ENCODE measurements at regions not wholly inside any gene's neighbourhood (a gene's known extent, or its start where the extent isn't known, plus 50 kb on each side); places are given as distances from the start of the nearest gene placed in this dataset.
"Not testable (repeated sequence)": the region's sequence is repeated elsewhere in the genome, so short reads cannot be mapped to it uniquely, and the experiment has no call there.

DNA sequence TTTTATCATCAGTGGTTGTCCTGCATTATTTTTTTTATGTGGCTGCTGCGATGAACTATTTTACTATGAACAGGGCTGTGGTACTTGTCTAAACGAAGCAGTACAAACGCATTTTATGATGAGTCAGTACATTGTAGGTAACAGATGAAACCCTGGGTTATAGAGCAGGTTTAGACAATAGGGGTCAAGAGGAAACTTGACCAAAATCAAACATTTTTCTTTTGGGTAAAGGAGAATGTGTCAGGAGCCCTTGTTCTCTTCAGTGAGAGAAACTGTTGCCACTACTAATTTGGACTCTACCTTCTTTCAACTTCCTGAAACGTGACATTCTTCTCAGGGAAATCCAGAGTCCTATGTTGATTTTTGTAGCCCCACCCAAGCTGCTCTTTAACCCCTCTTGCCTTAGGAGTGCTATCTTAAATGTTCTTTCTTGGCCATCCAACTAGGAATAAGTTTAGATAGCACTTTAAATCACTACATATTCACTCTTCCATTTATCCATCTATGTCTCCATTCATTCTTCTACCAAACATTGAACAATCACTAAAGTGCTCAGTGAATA is 415.8 kb upstream of the NR3C2 start:
- no peak overlapping the region for H3K4me3 Mint-ChIP-seq
- H3K36me3 Mint-ChIP-seq (ENCODE audit: low read depth): no peaks in the 10 kb centered on the region
- intact Hi-C loops (cut with micrococcal nuclease): no loop called here
- H3K27me3 Mint-ChIP-seq: no peaks in the 10 kb centered on the region
- DNase-seq: no peak
- no peaks in the 10 kb centered on the region for H3K4me1 Mint-ChIP-seq
- no peaks in the 10 kb centered on the region for H3K9me3 Mint-ChIP-seq
- H3K27ac Mint-ChIP-seq: no peak overlapping the region

DNA sequence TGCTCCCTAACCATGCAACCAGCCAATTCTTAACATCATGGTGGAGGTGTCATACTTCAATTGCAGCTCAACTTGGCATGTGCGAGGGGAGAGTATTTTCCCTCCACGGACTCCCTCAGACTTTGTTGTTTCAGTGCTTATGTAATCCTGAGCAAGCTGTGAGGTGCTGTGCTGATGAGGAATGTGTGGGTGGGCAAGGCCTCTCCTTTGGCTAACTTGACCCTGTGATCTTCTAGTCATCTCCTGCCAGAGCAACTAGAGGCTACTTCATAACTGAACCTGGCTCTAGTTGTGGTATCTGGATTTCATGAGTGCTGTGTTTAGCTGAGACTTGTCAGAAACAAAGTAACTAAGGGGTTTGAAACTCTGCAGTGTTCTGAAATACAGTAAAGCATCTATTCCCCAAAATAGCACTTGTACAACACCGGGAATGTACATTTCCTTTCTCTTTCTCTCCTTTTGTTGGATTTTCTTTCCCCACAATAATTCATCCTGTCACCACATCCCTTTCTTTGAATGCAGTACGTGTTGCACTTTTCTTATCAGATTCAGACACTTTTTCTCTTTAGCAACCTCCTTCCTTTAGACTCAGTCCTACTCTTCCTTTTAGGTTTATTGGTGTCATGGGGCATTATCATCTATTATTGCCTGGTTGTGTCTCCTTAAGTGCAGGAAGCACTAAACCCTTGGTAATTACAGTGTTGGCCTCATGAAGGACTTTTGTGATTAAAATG is 415.2 kb upstream of the NR3C2 start:
- no peak for DNase-seq
- Mint-ChIP-seq H3K27me3 (no peaks in the 10 kb centered on the region), H3K36me3 (ENCODE audit: low read depth) (no peaks in the 10 kb centered on the region), H3K4me1 (no peaks in the 10 kb centered on the region), H3K9me3 (no peaks in the 10 kb centered on the region), H3K27ac (no peak overlapping the region), H3K4me3 (no peak overlapping the region)
- intact Hi-C loops (cut with micrococcal nuclease): no loop called here

DNA sequence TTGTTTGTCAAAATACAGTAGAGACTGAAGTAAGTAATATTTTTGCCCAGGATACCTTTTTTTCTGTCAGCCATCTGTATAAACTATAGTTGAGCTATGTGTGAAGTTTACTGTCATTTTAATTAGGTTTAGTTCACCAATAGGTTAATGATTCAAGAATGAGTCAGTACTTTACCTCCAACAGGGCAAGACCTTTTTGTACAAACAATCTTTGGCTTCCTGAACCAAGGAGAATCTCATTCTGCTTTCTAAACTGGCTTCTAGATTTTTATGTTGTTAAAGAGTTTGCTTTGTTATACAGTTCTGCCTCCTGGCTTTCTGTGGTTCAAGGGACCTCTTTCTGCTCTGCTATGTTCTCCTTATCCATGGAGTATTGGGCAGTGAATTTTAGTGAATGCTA is 412.0 kb upstream of the NR3C2 start:
- H3K27me3 Mint-ChIP-seq: no peaks in the 10 kb centered on the region

DNA sequence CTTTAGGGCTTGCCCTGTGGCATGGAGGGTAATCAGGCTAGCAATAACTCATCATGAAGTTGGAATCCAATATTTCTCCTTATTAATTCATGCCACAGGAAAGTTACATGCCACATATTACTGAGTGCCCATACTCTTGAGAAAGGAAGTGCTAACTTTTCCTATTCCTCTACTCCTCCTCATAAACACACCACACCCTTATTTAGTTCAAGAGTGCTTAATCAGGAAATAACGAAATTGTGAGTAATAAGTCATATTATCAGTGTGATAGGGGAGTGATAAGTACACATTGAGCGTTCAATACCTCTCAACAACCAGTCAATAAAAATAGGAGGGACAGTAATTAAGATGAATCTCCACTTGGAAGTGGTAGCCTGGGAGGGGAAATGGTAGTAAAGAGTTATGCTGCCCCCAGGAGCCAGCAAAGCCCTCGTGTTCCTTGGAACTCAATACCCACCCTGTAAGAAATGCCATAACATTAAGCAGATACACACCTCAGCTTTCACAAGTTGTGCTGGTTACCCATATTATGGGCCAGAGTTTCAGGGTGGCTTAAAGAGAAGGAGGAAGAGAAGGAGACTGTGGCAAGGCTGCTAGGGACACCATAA is 410.0 kb upstream of the NR3C2 start:
- H3K36me3 Mint-ChIP-seq (ENCODE audit: low read depth): no peaks in the 10 kb centered on the region
- H3K27ac Mint-ChIP-seq: no peak overlapping the region
- DNase-seq: no peak
- no peaks in the 10 kb centered on the region for H3K4me1 Mint-ChIP-seq
- intact Hi-C loops (cut with micrococcal nuclease): no loop called here
- no peak overlapping the region for H3K4me3 Mint-ChIP-seq
- H3K27me3 Mint-ChIP-seq: no peaks in the 10 kb centered on the region
- no peaks in the 10 kb centered on the region for H3K9me3 Mint-ChIP-seq

More for the DNA sequence above, 412.0 kb upstream of the NR3C2 start:
- intact Hi-C loops (cut with micrococcal nuclease): no loop called here
- Mint-ChIP-seq H3K4me3 (no peak overlapping the region), H3K9me3 (no peaks in the 10 kb centered on the region), H3K36me3 (ENCODE audit: low read depth) (no peaks in the 10 kb centered on the region), H3K27ac (no peak overlapping the region), H3K4me1 (no peaks in the 10 kb centered on the region)
- no peak for DNase-seq

DNA sequence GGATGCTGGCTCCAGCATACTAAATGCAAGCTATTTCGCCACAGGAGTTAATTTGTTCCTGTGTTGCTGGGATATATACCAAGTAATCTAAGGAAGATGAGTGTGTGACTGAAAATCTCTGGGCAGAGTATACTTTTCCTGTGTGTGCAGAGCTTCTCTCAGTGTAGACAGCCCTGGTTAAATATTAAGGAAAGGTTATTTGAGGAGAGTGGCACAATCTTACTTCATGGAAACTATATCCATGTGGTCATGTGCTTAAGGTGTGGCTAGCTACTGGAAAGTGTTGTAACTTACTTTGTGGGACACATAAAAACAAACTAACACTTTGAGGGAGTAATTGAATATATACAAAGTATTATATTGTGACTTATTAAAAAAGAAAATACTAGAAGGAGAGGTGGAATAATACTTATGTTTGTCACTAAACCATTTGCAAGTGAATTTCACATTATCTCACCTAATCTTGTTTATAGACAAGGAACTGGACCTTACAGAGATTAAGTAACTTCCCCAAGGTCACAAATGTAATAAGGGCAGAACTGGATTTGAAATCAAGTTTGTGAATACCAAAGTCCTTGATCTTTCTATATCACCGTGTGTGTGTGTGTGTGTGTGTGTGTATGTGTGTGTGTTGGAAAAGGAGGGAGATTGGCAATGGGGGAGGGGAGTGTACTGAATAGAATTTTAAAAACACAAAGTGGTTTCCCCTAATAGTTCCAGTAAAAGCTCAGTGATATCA is 408.2 kb upstream of the NR3C2 start:
- H3K27ac Mint-ChIP-seq: no peak overlapping the region
- no peaks in the 10 kb centered on the region for H3K4me1 Mint-ChIP-seq
- no peak for DNase-seq
- H3K36me3 Mint-ChIP-seq (ENCODE audit: low read depth): no peaks in the 10 kb centered on the region
- intact Hi-C loops (cut with micrococcal nuclease): no loop called here
- H3K9me3 Mint-ChIP-seq: no peaks in the 10 kb centered on the region
- H3K27me3 Mint-ChIP-seq: no peaks in the 10 kb centered on the region
- no peak overlapping the region for H3K4me3 Mint-ChIP-seq

DNA sequence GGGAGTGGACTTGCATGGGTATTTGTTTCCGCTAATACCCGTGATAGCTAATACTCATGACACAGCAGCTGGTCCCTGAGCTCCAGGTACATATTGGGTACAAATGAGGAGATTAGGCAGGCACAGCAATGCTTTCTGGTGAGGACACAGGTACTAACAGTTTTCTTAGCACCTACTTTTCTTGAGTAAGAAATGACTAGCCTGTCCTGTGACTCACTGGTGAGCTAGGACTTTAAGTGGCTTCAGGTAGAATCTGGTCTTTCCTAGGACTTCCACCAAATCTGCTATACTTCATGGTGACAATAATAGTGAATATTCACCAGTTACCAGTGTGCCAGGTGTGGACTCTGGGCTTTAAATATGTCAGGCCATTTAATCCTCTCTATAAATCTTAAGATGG is 407.4 kb upstream of the NR3C2 start:
- H3K4me1 Mint-ChIP-seq: no peaks in the 10 kb centered on the region
- no peak overlapping the region for H3K27ac Mint-ChIP-seq
- intact Hi-C loops (cut with micrococcal nuclease): no loop called here
- no peak for DNase-seq
- no peaks in the 10 kb centered on the region for H3K9me3 Mint-ChIP-seq
- H3K27me3 Mint-ChIP-seq: no peaks in the 10 kb centered on the region
- H3K36me3 Mint-ChIP-seq (ENCODE audit: low read depth): no peaks in the 10 kb centered on the region
- H3K4me3 Mint-ChIP-seq: no peak overlapping the region

DNA sequence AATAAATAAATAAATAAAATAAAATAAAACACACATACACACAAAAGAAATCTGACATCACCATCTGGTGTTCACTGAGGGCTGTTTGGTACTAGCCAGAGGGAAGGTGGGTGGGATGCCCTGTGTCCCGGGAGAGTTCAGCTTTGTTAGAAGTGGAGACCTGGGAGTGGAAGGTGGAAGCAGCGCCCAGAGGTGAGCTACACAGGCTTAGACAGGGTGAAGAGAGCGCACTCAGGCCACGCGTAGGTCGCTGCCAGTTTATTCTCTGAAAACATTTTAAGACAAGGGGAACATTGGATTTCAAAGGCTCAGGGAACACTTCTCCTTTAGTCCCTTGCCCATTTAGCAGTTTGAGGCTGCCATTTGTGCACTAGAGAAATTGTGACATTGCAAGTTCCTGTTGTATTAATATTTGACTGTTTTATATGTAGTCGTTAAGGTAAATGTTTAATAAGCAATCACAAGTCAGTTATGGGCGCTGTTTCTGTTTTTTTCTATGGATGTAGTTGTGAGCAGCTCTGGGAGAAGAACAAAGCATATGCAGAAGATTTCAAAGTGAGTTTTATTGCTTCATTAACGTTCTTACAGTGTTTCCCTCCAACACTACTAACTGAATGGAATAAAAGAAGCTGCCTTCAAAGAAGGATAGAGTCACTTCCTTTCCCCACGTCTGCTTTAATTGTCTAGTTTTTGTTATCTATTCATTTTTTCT is 405.5 kb upstream of the NR3C2 start:
- intact Hi-C loops (cut with micrococcal nuclease): no loop called here
- Mint-ChIP-seq H3K4me1 (no peaks in the 10 kb centered on the region), H3K9me3 (no peaks in the 10 kb centered on the region), H3K4me3 (no peak overlapping the region), H3K36me3 (ENCODE audit: low read depth) (no peaks in the 10 kb centered on the region), H3K27me3 (no peaks in the 10 kb centered on the region), H3K27ac (no peak overlapping the region)
- no peak for DNase-seq

DNA sequence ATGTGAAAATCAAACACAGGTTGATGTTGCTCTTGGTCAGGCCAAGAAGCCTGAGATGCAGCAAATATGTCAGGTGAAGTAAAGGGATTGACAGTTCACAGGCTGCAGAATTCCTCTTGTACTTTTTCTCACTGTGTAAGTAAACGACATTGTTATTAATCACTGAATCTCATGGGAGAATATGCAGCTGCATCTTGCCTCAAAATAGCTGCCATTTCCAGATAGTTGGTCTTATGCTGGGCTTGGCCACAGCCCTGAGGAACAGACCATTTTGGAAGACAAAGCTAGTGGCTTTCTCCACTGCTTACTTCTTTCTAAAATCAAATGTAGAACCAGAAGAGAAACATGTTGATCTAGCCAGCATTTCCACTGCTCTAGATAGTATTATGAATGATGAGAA is 403.4 kb upstream of the NR3C2 start:
- H3K4me3 Mint-ChIP-seq: no peak overlapping the region
- no peak for DNase-seq
- intact Hi-C loops (cut with micrococcal nuclease): no loop called here
- no peaks in the 10 kb centered on the region for H3K4me1 Mint-ChIP-seq
- no peaks in the 10 kb centered on the region for H3K36me3 Mint-ChIP-seq (ENCODE audit: low read depth)
- no peaks in the 10 kb centered on the region for H3K9me3 Mint-ChIP-seq
- no peaks in the 10 kb centered on the region for H3K27me3 Mint-ChIP-seq
- H3K27ac Mint-ChIP-seq: no peak overlapping the region

DNA sequence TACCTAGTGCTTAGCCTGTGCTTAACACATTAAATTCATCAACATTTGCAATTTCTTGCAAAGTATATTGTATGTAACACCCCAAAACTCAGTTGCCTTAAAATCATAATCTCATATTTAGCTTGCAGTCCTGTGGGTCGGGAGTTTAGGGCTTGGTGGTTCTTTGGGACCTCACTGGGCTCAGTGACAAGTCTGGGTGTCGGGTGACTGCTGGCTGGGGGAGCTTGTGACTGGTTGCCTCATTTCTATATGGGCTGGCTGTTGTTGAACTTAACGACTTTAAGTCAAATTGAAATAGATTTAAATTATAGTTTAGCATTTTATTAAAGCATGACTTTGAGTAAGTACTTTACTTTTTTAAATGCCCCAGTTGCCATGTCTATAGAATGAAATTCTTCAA is 401.4 kb upstream of the NR3C2 start:
- Mint-ChIP-seq H3K36me3 (ENCODE audit: low read depth) (no peaks in the 10 kb centered on the region), H3K4me1 (no peaks in the 10 kb centered on the region), H3K27ac (no peak overlapping the region), H3K27me3 (no peaks in the 10 kb centered on the region), H3K4me3 (no peak overlapping the region), H3K9me3 (no peaks in the 10 kb centered on the region)
- intact Hi-C loops (cut with micrococcal nuclease): no loop called here
- DNase-seq: no peak

DNA sequence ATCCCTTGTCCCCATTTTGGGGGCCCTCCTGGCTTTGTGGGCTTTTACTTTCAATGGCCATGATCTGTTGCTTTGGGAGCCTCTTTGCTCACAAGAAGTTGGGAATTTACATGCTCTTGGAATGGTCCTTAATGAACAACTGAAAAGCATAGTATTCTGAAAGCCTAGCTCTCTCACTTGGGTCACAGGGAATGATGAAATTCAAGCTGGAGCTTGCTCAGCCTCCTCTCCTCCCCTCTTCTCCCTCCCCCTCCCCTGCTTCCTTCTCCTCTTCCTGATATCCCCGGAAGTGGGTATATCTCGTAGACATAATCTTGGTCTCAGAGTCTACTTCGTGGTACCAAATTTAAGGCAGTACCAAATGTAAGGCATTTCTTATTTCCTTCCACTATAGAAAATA is 400.6 kb upstream of the NR3C2 start:
- Mint-ChIP-seq H3K4me3 (no peak overlapping the region), H3K9me3 (no peaks in the 10 kb centered on the region), H3K27ac (no peak overlapping the region), H3K4me1 (no peaks in the 10 kb centered on the region), H3K27me3 (no peaks in the 10 kb centered on the region), H3K36me3 (ENCODE audit: low read depth) (no peaks in the 10 kb centered on the region)
- intact Hi-C loops (cut with micrococcal nuclease): no loop called here
- DNase-seq: no peak

DNA sequence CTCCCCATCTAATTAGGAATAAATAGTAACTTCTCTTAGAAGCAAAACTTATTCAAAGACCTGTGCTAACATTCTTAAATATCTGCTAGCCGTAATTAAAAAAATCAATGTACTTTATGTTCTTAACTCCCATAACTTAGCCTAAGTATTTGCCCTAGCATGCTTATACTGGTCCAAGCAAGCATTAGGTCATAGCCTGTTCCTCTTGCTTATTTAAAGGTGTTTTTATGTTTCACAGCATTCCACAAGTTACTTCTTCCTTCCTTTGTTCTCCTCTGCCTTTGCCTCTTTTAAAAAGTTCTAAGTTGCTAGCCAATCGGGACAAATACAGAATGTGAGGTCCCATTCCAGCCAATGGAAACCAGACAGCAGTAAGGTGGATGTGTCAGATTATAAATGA is 395.4 kb upstream of the NR3C2 start:
- H3K27me3 Mint-ChIP-seq; H3K4me1 Mint-ChIP-seq; H3K27ac Mint-ChIP-seq; intact Hi-C loops (cut with micrococcal nuclease); H3K4me3 Mint-ChIP-seq; DNase-seq; H3K9me3 Mint-ChIP-seq; H3K36me3 Mint-ChIP-seq (ENCODE audit: low read depth): not testable (repeated sequence)

DNA sequence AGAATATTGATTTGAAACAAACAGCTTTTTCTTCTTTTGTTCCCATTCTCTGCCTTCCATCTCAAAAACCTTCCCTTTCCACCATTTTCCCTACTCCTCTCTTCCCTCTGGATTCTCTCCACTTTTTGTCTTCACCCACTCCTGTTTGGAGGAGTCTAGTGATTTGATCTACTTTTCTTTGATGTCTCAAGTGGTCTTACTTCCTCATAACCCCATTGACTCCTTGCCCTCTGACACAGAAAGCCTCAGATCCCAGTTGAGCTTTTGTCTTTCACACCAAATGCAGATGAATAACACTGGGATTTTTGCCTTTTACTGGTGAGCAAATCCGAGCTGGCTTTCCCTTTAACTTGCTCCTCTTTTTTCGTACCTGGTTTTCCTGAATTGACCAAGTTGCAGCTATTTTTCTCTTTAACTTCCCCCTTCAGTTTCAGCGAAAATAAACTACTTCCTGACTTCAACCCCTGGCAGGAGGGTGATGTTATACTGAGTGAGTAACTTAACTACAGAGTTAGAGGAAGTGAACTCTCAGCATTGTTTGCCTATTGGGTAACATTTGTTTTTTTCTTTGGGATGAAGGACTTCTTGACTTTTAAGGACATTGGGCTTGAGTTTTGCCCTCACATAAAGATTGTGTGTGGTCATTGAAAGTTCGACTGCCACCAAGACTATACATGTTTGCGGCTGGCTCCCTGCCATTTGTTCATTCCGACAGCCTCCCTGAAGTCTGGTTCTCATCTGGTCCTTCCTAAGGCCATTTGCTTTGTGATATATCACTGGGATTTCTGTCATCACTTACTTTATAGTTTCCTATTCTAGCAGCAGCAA is 392.8 kb upstream of the NR3C2 start:
- intact Hi-C loops (cut with micrococcal nuclease): no loop called here
- DNase-seq: no peak
- Mint-ChIP-seq H3K4me3 (no peak overlapping the region), H3K27ac (no peak overlapping the region), H3K27me3 (no peaks in the 10 kb centered on the region), H3K36me3 (ENCODE audit: low read depth) (no peaks in the 10 kb centered on the region), H3K9me3 (peaks cover 3% of the 10 kb centered on the region), H3K4me1 (no peaks in the 10 kb centered on the region)

DNA sequence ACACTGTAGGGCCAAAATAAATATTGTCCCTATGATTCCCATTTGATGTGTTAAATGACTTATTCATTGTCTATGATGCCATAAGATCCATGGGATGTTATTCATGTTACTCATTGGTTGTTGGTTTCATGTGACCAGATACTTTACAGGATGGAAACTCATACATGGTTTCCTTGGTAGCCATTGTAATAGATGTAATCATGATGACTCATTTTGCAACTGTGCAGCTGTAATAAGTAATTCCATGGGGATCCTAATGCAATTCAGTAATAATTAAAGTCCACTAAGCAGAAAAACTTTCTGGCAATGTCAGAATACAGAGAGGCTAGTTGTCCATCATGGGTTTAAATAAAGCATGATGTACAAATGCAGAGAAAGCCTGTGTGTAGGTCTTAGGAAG is 389.7 kb upstream of the NR3C2 start:
- no peak for DNase-seq

More for the DNA sequence above, 389.7 kb upstream of the NR3C2 start:
- Mint-ChIP-seq H3K27me3 (no peaks in the 10 kb centered on the region), H3K4me1 (no peaks in the 10 kb centered on the region), H3K9me3 (peaks cover 3% of the 10 kb centered on the region), H3K4me3 (no peak overlapping the region), H3K27ac (no peak overlapping the region), H3K36me3 (ENCODE audit: low read depth) (no peaks in the 10 kb centered on the region)
- intact Hi-C loops (cut with micrococcal nuclease): no loop called here

All from activated CD4-positive, alpha-beta T cell treated with anti-CD3 and anti-CD28 coated beads, Interleukin-2, amount 10 ng/mL, durations not matched to agents 24 days and 14 days (primary cell).